Liver (tissue), 8 donors: ENCODE measurements at regions not wholly inside any gene's neighbourhood (a gene's known extent, or its start where the extent isn't known, plus 50 kb on each side); places are given as distances from the start of the nearest gene placed in this dataset.

Experiments used
- DNase-seq: peaks from one replicate; pipeline ENCODE4 v3.0.0-alpha.2; 2017; ENCODE audit warnings: low spot score
- H3K27ac ChIP-seq, 2 donors: one replicate each; pipeline ENCODE4 v1.7.0; 2013; ENCODE audit warnings: inconsistent platforms in 2 of 2, low read length in 2 of 2, control low read depth in 1 of 2, low read depth in 1 of 2, mild to moderate bottlenecking in 1 of 2
- H3K27me3 ChIP-seq, 4 donors: one replicate each; pipeline versions ENCODE4 v1.6.1 to v1.7.0; 2013; ENCODE audit warnings: low read length in 3 of 4, inconsistent platforms in 1 of 4, mild to moderate bottlenecking in 1 of 4, moderate library complexity in 1 of 4; ENCODE audit not compliant: control insufficient read depth in 4 of 4, insufficient read depth in 4 of 4
- H3K36me3 ChIP-seq, 4 donors: one replicate each; pipeline versions ENCODE4 v1.6.1 to v1.7.0; 2013; ENCODE audit warnings: low read length in 3 of 4, mild to moderate bottlenecking in 3 of 4, low read depth in 1 of 4, moderate library complexity in 1 of 4; ENCODE audit not compliant: control insufficient read depth in 4 of 4, insufficient read depth in 3 of 4
- H3K4me1 ChIP-seq, 4 donors: one replicate each; pipeline versions ENCODE4 v1.6.1 to v1.7.0; 2013; ENCODE audit warnings: low read length in 3 of 4, mild to moderate bottlenecking in 3 of 4, moderate library complexity in 1 of 4; ENCODE audit not compliant: control insufficient read depth in 4 of 4, insufficient read depth in 4 of 4
- H3K4me3 ChIP-seq, 3 donors: one replicate each; pipeline versions ENCODE4 v1.6.1 to v1.7.0; 2013; ENCODE audit warnings: low read length in 3 of 3, control low read depth in 1 of 3, low read depth in 1 of 3, mild to moderate bottlenecking in 1 of 3
- H3K9ac ChIP-seq, 2 donors: one replicate each; pipeline ENCODE4 v1.7.0; 2013; ENCODE audit warnings: low read length in 2 of 2, mild to moderate bottlenecking in 2 of 2, moderate library complexity in 2 of 2, control low read depth in 1 of 2, low read depth in 1 of 2
- H3K9me3 ChIP-seq, 4 donors: one replicate each; pipeline versions ENCODE4 v1.6.1 to v1.7.0; 2013; ENCODE audit warnings: low read length in 3 of 4; ENCODE audit not compliant: control insufficient read depth in 4 of 4
- EGR1 ChIP-seq, 2 donors: IDR thresholded peaks; 2 replicates each; pipeline ENCODE4 v1.6.1; 2016 to 2018; ENCODE audit warnings: antibody characterized with exemption in 2 of 2, low read depth in 2 of 2
- FOXA1 ChIP-seq: IDR thresholded peaks from 2 replicates; pipeline ENCODE4 v1.6.1; 2016; ENCODE audit warnings: antibody characterized with exemption
- FOXA2 ChIP-seq: IDR thresholded peaks from 2 replicates; pipeline ENCODE4 v1.6.1; 2016; ENCODE audit warnings: antibody characterized with exemption
- GABPA ChIP-seq, 2 donors: IDR thresholded peaks in 1 of 2; conservative IDR thresholded peaks in 1 of 2; 2 replicates each; pipeline ENCODE4 v1.6.1; 2016; ENCODE audit warnings: antibody characterized with exemption in 2 of 2, mild to moderate bottlenecking in 1 of 2, moderate library complexity in 1 of 2
- HNF4A ChIP-seq, 2 donors: conservative IDR thresholded peaks; 2 replicates each; pipeline ENCODE4 v1.6.1; 2016; ENCODE audit warnings: antibody characterized with exemption in 2 of 2, mild to moderate bottlenecking in 2 of 2
- HNF4G ChIP-seq: IDR thresholded peaks from 2 replicates; pipeline ENCODE4 v1.6.1; 2016; ENCODE audit warnings: antibody characterized with exemption
- JUND ChIP-seq, 2 donors: IDR thresholded peaks; 2 replicates each; pipeline ENCODE4 v1.6.1; 2016; ENCODE audit warnings: antibody characterized with exemption in 2 of 2
- NR2F2 ChIP-seq: IDR thresholded peaks from 2 replicates; pipeline ENCODE4 v1.6.1; 2016; ENCODE audit warnings: antibody characterized with exemption
- RAD21 ChIP-seq, 2 donors: IDR thresholded peaks; 2 replicates each; pipeline ENCODE4 v1.6.1; 2016; ENCODE audit warnings: antibody characterized with exemption in 2 of 2, mild to moderate bottlenecking in 2 of 2
- RXRA ChIP-seq, 2 donors: IDR thresholded peaks; 2 replicates each; pipeline ENCODE4 v1.6.1; 2017 to 2018; ENCODE audit warnings: antibody characterized with exemption in 2 of 2, mild to moderate bottlenecking in 1 of 2
- SP1 ChIP-seq: IDR thresholded peaks from 2 replicates; pipeline ENCODE4 v1.6.1; 2018; ENCODE audit warnings: antibody characterized with exemption, mild to moderate bottlenecking
- TAF1 ChIP-seq: conservative IDR thresholded peaks from 2 replicates; pipeline ENCODE4 v1.6.1; 2016; ENCODE audit warnings: antibody characterized with exemption, mild to moderate bottlenecking
- YY1 ChIP-seq: IDR thresholded peaks from 2 replicates; pipeline ENCODE4 v1.6.1; 2016; ENCODE audit warnings: antibody characterized with exemption, mild to moderate bottlenecking
- WGBS: extraction: QIAGEN DNeasy Blood & Tissue Kit; methylation state at CpG from one replicate; pipeline ENCODE4 v1.1.7; 2013; 5-methylcytosine and 5-hydroxymethylcytosine counted together
- TF ChIP-seq, protein P1 (sequence below): IDR thresholded peaks from 2 replicates; pipeline ENCODE4 v1.6.1; 2016; ENCODE audit warnings: antibody characterized with exemption
- TF ChIP-seq, protein P2 (sequence below): IDR thresholded peaks from 2 replicates; pipeline ENCODE4 v1.6.1; 2016; ENCODE audit warnings: antibody characterized with exemption
- TF ChIP-seq, protein P3 (sequence below): fragments of 150-350 bp; IDR thresholded peaks from 2 replicates; pipeline ENCODE4 v1.5.1; 2017; ENCODE audit warnings: improper control_type of control experiment, low read depth, low read length; ENCODE audit not compliant: missing input control
- TF ChIP-seq, protein P4 (sequence below): IDR thresholded peaks from 2 replicates; pipeline ENCODE4 v1.6.1; 2016; ENCODE audit warnings: antibody characterized with exemption
- TF ChIP-seq, protein P5 (sequence below): IDR thresholded peaks from 2 replicates; pipeline ENCODE4 v1.6.1; 2016; ENCODE audit warnings: antibody characterized with exemption, mild to moderate bottlenecking
- donor health status: healthy.
- donor health status: healthy.
- donor health status: healthy.
- donor health status: healthy.
- donor health status: healthy.

DNA sequence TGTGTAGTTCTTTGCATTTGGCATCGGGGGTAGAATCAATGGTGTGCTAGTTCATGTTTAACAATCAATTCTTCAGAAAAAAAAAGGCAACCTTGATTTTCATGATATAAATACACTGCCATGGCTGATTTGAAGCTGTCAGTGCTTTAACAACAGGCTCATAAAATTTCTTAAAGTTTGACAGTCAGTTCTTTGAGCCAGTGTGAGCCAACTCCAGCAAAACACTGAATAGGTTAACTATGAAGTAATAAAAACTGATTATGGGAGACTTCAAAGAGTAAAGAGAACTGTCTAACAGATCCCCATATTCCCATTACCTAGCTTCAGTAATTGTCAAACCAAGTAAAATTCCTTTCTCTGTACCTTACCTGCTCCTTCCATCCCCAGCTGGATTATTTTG, 241.7 kb upstream of the SUCLG2 start:
- no peaks in the 10 kb centered on the region for H3K27me3 ChIP-seq
- no peaks in the 10 kb centered on the region for H3K36me3 ChIP-seq
- no peak overlapping the region for H3K27ac ChIP-seq
- H3K9me3 ChIP-seq: no peaks in the 10 kb centered on the region
- no peak overlapping the region for H3K9ac ChIP-seq
- no peak overlapping the region for H3K4me3 ChIP-seq
- DNase-seq: no peak
- no peak for TF ChIP-seq YY1
- TF ChIP-seq, protein P1, sequence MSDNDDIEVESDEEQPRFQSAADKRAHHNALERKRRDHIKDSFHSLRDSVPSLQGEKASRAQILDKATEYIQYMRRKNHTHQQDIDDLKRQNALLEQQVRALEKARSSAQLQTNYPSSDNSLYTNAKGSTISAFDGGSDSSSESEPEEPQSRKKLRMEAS: no peak
- TF ChIP-seq HNF4A (conservative IDR thresholded peaks at IDR 0.05): no peak
- TF ChIP-seq HNF4G: no peak
- TF ChIP-seq FOXA1: no peak
- TF ChIP-seq NR2F2: no peak
- 41% methylated on average over 1 of the region's 1 CpG for WGBS
- peaks cover 0 to 3% (median 2%) of the 10 kb centered on the region in 4 donors for H3K4me1 ChIP-seq

DNA sequence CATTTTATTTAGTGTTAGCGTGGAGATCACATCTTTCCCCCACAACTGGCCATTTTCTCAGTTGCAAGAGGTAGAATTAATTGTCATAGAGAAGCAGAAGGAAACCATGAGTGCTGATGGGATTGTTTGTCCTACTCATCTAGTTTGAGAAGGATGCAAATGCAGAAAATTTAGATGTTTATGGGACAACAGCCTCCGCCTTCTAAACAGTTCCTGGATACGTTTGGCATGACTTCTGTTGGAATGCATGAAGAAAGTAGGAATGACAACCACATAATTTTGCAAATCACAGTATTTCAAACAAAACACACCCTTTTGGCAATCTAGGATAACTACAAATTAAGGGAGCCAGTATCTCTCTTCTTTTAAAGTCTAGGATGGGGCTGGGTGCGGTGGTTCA, 240.1 kb upstream of the SUCLG2 start:
- no peaks in the 10 kb centered on the region for H3K27me3 ChIP-seq
- no peak overlapping the region for H3K4me3 ChIP-seq
- no peak overlapping the region for H3K9ac ChIP-seq
- WGBS: 96% methylated on average over 4 of the region's 4 CpGs
- no peak overlapping the region for H3K27ac ChIP-seq
- H3K9me3 ChIP-seq: no peaks in the 10 kb centered on the region
- peaks cover 0 to 3% (median 2%) of the 10 kb centered on the region in 4 donors for H3K4me1 ChIP-seq
- DNase-seq: no peak
- TF ChIP-seq FOXA1: no peak
- no peak for TF ChIP-seq RAD21 (IDR thresholded peaks at IDR 0.05)
- TF ChIP-seq, protein P2, sequence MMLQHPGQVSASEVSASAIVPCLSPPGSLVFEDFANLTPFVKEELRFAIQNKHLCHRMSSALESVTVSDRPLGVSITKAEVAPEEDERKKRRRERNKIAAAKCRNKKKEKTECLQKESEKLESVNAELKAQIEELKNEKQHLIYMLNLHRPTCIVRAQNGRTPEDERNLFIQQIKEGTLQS: no peak
- TF ChIP-seq GABPA (IDR thresholded peaks at IDR 0.05 in 1 of 2, conservative IDR thresholded peaks at IDR 0.05 in 1 of 2): no peak
- TF ChIP-seq RXRA (IDR thresholded peaks at IDR 0.05): no peak
- TF ChIP-seq FOXA2: no peak
- TF ChIP-seq, protein P1: no peak
- no peak for TF ChIP-seq SP1
- TF ChIP-seq, protein P3, sequence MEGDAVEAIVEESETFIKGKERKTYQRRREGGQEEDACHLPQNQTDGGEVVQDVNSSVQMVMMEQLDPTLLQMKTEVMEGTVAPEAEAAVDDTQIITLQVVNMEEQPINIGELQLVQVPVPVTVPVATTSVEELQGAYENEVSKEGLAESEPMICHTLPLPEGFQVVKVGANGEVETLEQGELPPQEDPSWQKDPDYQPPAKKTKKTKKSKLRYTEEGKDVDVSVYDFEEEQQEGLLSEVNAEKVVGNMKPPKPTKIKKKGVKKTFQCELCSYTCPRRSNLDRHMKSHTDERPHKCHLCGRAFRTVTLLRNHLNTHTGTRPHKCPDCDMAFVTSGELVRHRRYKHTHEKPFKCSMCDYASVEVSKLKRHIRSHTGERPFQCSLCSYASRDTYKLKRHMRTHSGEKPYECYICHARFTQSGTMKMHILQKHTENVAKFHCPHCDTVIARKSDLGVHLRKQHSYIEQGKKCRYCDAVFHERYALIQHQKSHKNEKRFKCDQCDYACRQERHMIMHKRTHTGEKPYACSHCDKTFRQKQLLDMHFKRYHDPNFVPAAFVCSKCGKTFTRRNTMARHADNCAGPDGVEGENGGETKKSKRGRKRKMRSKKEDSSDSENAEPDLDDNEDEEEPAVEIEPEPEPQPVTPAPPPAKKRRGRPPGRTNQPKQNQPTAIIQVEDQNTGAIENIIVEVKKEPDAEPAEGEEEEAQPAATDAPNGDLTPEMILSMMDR: no peak
- TF ChIP-seq, protein P4, sequence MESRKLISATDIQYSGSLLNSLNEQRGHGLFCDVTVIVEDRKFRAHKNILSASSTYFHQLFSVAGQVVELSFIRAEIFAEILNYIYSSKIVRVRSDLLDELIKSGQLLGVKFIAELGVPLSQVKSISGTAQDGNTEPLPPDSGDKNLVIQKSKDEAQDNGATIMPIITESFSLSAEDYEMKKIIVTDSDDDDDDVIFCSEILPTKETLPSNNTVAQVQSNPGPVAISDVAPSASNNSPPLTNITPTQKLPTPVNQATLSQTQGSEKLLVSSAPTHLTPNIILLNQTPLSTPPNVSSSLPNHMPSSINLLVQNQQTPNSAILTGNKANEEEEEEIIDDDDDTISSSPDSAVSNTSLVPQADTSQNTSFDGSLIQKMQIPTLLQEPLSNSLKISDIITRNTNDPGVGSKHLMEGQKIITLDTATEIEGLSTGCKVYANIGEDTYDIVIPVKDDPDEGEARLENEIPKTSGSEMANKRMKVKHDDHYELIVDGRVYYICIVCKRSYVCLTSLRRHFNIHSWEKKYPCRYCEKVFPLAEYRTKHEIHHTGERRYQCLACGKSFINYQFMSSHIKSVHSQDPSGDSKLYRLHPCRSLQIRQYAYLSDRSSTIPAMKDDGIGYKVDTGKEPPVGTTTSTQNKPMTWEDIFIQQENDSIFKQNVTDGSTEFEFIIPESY: no peak
- no peak for TF ChIP-seq YY1
- no peak for TF ChIP-seq EGR1 (IDR thresholded peaks at IDR 0.05; ENCODE audit: low read depth in 2 of 2)
- TF ChIP-seq TAF1: no peak
- TF ChIP-seq HNF4G: no peak
- TF ChIP-seq NR2F2: no peak
- TF ChIP-seq HNF4A (conservative IDR thresholded peaks at IDR 0.05): no peak
- TF ChIP-seq, protein P5, sequence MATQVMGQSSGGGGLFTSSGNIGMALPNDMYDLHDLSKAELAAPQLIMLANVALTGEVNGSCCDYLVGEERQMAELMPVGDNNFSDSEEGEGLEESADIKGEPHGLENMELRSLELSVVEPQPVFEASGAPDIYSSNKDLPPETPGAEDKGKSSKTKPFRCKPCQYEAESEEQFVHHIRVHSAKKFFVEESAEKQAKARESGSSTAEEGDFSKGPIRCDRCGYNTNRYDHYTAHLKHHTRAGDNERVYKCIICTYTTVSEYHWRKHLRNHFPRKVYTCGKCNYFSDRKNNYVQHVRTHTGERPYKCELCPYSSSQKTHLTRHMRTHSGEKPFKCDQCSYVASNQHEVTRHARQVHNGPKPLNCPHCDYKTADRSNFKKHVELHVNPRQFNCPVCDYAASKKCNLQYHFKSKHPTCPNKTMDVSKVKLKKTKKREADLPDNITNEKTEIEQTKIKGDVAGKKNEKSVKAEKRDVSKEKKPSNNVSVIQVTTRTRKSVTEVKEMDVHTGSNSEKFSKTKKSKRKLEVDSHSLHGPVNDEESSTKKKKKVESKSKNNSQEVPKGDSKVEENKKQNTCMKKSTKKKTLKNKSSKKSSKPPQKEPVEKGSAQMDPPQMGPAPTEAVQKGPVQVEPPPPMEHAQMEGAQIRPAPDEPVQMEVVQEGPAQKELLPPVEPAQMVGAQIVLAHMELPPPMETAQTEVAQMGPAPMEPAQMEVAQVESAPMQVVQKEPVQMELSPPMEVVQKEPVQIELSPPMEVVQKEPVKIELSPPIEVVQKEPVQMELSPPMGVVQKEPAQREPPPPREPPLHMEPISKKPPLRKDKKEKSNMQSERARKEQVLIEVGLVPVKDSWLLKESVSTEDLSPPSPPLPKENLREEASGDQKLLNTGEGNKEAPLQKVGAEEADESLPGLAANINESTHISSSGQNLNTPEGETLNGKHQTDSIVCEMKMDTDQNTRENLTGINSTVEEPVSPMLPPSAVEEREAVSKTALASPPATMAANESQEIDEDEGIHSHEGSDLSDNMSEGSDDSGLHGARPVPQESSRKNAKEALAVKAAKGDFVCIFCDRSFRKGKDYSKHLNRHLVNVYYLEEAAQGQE: no peak
- no peak for TF ChIP-seq JUND (IDR thresholded peaks at IDR 0.05)
- no peaks in the 10 kb centered on the region for H3K36me3 ChIP-seq
